GM18498 (cell line): ENCODE measurements at regions not wholly inside any gene's neighbourhood (a gene's known extent, or its start where the extent isn't known, plus 50 kb on each side); places are given as distances from the start of the nearest gene placed in this dataset.

Experiments
- ATAC-seq: cut with Tn5 transposase; IDR thresholded peaks from one replicate; pipeline ENCODE4 v1.9.1; 2021; ENCODE audit warnings: mild to moderate bottlenecking, moderate library complexity; ENCODE audit not compliant: unreplicated experiment

DNA sequence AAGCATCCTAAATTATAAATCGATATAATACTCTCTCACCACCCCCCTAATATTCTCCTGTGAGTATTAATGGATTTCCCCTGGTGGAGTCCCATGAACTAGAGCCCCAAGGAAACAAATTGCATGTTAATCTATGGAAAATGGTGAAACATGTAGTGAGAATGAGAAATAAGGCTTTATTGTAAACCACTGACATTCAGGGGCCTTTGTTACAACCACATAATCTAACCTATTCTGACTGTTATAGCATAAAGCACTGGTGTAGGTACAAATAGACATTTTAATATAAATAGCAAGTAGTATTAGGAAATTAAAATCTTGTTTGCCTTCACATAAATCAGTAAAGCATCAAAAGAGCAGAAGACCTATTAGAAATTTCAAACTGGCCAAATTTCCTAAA is 65.3 kb upstream of the TLK1 start:
- no peak for ATAC-seq

DNA sequence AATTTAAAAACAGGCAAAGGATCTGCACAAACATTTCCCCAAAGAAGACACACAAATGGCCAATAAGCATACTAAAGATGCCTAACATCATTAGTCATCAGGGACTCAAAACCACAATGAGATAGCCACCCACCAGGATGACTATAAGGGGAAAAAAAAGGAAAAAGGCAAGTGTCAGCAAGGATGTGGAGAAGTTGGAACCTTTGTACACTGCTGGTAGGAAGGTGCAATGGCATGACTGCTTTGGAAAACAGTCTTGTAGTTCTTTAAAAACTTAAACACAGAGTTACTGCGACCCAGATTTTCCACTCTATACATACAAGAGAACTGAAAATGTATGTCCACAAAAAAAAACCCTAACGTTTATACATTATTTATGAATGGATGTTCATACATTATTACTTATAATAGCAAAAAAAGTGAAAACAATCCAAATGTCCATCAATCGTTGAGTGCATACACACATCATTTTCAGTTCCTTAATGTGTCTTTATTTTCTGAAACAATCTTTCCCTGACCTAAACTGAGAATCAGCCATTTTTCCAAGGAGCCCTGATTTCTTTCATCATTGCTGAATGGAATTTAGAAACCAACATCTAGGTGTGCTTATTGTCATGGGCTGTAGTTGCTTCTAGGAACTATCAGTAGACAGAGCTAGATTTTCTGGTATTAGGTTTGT is 64.7 kb upstream of the TLK1 start:
- ATAC-seq: no peak

DNA sequence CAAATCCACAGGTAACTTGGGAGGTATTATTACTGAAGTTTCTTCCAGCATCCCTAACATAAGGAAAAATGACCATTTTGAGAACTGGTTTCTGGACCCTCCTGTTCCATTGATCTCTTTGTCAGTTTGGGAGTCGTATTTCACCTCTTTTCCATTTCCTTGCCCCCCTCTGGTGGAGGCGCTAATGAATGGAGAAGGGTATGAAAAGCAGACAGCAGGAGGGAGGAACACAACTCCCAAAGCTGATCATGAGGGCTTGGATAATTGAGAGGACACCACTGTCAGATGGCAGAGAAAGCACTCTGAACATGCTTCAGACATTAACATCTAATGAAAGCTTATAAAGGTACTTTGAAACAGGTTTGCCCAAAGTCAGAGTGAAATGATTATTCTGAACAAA is 56.6 kb upstream of the TLK1 start:
- no peak for ATAC-seq

DNA sequence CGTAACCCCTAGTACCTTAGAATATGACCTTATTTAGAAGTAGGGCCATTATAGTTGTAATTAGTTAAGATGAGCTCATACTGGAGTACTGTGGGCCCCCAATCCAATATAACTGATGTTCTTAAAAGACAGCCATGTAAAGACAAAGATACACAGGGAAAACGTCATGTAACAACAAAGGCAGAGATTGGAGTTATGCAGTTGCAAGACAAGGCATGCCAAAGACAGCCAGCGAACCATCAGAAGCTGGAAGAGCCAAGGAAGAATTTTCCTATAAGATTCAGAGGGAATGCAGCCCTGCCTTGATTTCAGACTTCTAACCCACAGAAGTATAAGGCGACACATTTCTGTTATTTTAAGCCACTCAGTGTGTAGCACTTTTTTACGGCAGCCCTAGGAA is 55.9 kb upstream of the TLK1 start:
- no peak for ATAC-seq

DNA sequence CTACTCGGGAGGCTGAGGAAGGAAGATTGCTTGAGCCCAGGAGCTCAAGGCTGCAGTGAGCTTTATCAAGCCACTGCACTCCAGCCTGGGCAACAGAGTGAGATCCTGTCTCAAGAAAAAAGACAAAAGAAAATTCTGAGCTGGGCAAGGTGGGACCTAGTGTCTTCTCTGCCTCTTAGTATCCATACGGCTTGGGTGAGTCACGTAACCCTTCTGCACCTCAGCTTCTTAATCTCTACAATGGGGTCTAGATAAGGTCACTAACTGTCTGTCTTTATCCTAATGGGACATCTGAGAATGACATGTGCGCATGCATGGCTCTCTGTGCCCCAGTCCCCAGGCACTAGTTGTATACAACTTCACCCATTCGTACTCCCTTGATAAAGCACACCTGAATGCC is 53.4 kb upstream of the TLK1 start:
- no peak for ATAC-seq

DNA sequence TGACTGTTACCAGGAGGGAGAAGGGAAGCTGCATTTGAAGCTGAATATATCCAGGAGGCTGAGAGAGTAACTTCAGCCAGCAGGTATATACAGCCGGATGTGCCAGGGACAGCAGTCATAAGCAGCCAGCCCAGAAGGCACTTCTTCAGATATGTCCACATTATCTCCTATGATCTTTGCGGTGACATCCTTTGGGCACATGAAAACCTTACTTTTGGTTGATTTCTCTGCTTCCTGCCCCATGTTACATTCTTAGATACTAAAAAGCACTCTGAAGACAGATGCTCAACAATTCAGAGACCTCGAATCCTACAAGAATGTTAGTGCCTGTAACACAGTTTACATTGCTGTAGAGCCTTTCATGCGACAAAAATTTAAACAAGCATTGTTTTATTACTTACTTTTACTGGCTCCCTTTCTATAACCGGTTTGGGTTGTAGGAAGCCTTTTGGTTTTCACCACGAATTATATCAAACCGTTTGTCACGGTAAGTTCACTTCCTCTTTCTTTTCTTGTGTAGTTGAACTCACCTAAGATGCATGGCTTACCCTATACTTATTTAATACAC is 50.3 kb upstream of the TLK1 start:
- ATAC-seq: peak; percentile 80
